ENCODE measurements at regions not wholly inside any gene's neighbourhood (a gene's known extent, or its start where the extent isn't known, plus 50 kb on each side); places are given as distances from the start of the nearest gene placed in this dataset.
A peak's percentile ranks its signal among the peaks of the same experiment; 100 is the strongest.

DNA sequence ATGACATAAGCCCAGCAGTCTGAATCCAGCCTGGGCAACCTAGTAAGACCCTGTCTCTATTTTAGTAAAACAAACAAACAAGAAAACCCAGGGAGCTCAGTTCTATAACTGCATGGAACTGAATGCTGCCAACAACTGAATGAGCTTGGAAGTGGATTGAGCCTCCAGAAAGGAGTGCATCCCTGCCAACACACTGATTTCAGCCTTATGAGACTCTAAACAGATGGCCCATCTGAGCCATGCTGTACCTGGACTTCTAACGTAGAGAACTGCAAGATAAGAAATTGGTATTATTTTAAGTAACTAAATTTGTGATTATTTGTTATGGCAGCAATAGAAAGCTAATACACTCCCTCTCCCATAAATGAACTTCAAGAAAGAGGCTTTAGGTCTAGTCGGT lies 150.4 kb upstream of the RAI14 start:
- DNase-seq (ENCODE audit: low spot score): no peak

DNA sequence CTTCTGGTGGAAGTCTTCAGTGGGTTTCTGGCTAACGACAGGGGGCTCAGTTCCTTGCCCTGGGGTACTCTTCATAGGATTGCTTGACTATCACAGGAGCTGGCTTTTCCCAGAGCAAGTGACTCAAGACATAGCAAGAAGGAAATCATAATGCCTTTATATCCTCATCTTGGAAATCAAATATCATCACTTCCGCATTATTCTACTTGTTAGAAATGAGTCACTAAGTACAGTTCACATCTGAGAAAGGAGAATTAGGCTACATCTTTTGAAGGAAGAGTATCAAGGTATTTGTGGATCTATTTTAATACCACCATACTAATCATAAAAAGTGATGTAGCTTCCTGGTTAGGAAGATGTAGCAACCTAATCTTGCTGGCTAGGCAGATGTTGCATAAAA lies 148.2 kb upstream of the RAI14 start:
- no peak for DNase-seq (ENCODE audit: low spot score)

DNA sequence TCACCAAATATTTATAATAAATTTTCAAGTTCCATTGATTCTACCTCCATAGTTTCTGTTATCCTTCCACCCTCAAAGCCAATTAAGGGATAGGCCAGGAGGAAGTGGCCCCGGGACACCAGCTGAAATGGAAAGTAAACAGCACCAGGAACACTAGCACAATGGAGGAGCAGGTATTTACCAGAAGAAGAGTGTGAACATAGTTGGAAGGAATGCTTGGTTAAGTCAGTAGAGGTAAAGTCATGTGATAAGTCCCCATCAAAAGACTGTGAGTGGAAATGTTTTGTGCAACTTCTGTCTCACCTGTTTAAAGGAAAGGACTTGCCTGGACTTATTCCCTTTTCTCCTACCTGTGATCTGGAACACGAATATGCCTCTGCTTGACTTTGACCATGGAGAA lies 146.7 kb upstream of the RAI14 start:
- no peak for DNase-seq (ENCODE audit: low spot score)

DNA sequence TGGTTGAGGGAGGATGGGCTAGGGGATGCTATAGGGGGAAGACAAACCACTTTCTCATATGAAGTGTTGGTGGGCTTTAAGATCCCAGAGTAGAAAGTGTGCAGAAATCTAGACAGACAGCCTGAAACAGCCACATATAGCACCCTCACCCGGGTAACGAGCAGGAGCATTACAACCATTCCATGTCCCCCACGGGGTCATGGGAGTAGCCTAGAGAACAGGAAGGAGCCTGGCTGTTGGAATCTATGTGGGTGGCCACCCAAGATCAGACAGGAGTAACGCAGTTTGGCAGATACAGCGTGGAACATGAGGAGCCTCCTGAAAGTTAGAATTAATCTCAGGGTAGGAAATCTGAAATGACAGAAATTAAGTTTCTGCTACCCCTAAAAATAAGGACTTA lies 146.1 kb upstream of the RAI14 start:
- DNase-seq (ENCODE audit: low spot score): no peak

DNA sequence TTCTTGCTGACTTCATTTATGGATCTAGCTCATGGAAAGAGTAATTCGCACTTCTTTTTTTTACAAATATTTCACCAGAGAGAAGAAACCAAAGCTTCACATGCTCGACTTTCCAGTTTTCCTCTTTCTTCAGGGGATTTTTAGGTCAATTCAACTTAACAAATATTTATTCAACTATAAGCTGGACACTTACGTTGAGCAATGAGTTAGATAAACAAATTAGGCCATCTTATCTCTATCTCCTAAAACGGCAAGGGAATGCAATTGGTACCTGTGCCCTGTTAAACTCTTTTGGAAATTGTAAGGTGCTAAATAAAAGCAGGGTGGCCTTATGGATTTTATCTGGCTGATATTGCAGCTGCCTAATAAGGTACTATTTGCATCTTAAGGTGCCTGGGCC lies 145.1 kb upstream of the RAI14 start:
- DNase-seq (ENCODE audit: low spot score): no peak

DNA sequence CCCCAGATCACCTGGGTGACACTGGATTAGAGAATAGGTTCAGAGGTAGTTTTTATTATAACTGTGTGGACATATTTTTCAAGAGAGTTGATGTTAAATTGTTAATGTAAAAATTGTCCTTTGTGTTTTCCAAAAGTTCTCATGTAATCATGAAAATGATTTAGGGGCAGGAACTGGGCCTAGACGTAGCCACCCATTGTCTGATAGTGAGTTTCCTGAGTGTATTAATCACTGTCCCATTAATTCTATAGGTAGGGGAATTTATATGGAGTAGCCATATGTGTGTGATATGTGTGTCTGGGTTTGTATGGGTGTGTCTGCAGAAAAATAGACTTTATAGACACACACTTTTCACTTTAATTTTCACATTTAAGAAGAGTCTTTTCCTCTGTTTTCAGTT lies 144.6 kb upstream of the RAI14 start:
- DNase-seq (ENCODE audit: low spot score): peak; percentile 43

DNA sequence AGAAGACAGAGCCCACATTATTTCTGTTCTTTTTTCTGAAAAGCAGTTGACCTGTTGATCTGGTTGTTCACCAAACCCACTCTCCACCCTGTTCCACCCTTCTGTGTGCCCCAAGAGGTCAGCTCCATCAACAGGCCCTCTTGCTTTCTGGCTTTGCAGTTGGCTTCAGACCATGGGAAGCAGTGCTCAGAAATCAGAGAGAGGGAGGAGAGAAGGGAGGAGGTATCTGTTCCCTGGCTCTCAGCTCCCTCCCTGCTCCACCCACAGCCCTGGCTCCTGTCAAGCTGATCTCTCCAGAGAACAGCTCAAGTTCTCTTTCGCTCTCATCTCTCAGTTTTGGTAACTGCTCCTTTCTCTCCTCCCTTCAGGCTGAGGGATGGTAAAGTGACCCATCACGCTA lies 144.2 kb upstream of the RAI14 start:
- DNase-seq (ENCODE audit: low spot score): no peak

DNA sequence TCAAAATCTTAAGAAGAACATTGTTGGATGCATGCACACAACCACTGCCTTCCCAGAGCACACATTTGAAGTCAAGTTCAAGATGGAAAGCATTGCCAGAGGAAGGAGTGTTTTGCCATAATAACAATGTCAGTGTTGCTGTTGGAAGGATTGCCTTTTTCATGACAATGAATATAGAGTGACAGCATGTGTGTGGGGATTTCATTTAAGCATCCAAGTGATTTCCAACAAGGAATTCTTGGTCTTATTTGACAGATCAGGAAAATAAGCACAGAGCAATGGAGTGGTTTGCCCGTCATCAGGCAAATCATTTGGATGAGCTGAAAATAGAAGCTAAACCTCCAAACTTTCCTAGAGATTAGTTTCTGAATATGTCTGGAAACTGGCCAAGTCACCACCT lies 140.0 kb upstream of the RAI14 start:
- DNase-seq (ENCODE audit: low spot score): no peak

DNA sequence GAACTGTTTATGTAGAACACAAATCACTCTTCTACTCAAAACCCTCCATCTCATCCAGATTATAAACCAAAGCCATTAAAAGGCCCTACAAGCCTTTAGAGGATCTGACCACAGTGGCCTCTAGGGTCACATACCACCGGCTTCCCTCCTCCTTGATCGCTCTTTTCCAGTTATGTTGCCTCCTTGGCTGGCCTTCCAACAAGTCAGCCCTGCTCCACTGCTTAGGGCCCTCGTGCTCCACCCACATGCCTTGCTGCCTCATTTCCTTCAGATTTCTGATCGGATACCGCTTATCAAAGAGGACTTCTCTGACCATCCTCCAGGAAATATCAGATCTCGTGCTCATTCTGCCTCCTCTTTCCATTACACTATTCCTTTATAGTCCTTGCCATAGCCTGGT lies 139.4 kb upstream of the RAI14 start:
- no peak for DNase-seq (ENCODE audit: low spot score)

DNA sequence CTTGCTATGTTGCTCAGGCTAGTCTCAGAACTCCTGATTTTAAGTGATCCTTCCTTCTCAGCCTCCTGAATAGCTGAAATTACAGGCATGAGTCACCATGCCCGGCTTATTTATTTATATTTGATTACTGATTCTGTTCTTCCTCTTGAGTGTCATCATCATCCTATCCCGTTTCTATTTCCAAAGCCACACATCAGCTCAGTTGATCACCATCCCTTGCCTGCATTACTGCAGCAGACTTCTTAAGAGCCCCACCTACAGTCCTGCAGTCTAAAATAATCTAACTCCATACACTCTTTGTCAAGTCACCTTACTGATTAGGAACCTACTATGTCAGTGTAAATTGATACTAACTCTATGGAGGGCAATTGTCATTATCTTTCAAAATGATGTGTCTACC lies 138.9 kb upstream of the RAI14 start:
- DNase-seq (ENCODE audit: low spot score): no peak

DNA sequence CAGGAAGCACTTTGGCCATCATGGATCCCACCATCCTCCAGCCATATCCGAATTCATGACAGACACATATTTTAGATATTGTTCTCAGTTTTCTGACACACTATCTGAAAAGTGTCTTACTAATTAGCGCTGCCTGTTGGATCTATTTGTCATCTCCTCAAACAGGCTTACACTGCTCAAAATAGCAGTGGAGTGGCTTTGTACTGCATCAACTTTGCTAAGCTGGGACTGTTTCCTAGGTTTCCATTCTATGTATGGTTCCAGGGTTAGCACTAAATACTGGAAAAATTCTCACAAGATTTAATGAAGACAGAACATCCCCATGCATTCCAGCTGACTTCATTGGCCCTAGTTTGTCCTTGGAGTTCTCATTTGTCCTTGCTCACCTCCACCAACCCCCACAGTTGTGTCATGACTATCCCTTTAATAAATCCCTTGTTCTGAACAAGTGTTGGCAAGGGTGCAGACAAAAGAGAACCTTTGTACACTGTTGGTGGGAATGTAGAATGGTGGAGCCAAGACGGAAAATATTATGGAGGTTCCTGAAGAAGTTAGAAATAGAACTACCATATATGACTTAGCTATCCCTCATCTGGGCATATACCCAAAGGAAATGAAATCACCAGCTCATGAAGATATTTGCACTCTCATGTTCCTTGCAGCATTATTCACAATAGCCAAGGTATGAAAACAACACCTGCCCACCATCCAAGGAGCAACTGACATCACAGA lies 136.5 kb upstream of the RAI14 start:
- no peak for DNase-seq (ENCODE audit: low spot score)

DNA sequence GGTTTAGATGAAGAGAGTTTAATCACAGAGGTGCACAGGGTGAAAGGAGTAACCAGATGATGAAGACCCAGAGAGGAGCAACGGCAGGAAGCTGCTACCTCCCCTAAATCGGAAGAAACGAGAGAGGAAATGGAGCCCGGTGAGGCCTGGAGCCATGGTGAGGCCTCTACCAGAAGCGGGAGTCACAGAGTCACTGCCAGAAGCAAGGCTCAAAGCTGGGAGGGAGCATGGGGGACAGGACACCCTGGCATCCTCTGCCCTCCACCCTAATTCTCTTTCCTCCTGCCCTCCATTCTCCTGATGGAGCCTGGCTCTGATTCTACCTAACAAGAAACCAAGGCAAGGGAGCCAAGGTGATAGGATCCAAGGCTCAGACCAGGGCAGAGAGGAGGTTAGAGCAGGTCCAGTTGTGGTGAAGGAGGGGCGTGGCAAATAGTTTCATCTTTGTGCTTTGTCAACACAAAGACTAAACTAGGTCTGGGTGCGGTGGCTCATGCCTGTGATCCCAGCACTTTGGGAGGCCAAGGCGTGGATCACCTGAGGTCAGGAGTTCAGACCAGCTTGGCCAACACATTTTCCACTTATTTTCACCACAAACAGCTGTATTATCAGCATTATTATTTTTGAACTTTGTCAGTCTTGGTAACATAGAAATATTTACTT lies 134.4 kb upstream of the RAI14 start:
- no peak for DNase-seq (ENCODE audit: low spot score)

DNA sequence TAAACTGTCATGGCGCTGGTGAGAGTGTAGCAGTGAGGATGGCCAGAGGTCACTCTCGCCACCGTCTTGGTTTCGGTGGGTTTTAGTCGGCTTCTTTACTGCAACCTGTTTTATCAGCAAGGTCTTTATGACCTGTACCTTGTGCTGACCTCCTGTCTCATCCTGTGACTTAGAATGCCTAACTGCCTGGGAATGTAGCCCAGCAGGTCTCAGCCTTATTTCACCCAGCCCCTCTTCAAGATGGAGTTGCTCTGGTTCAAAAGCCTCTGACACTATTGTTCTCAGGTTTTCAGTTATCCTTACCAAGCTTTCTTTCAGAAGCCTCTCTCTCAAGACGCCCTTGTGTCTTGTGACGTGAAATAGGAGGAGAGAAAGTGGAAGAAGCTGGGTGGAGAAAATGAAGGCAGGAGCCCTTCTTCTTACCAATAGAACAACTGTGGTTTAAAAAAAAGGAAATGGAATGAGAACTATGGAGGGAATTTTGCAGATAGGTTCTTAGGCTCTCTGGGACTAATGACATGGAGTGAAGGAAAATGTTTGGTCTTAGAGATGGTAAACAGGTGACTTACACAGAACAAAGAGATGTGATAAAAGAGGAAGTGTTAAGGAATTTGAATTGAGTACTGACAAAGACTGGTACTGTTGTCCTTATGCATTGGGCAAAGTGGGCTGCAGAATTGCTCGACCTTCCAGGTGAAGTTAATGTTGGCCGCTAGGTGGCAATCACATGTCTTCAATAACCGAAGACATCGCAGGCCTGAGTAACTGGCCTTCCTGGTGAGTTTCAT lies 133.3 kb upstream of the RAI14 start:
- DNase-seq (ENCODE audit: low spot score): peak; percentile 87

DNA sequence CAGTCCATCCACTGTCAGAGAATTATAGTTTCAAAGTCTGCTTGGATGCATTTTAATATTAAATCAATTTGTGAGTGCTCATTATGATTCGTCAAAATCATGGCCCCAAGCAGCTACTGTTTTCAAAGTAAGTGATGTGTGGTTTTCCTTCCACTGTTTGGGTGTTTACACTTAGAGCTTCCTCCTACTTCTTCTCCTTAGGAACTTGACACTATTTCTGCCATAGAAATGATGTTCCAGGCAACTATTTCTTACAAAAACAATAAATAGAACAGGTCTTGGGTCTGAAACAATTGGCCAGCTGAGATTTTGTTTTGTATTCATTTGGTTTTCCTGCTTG lies 132.8 kb upstream of the RAI14 start:
- no peak for DNase-seq (ENCODE audit: low spot score)

DNA sequence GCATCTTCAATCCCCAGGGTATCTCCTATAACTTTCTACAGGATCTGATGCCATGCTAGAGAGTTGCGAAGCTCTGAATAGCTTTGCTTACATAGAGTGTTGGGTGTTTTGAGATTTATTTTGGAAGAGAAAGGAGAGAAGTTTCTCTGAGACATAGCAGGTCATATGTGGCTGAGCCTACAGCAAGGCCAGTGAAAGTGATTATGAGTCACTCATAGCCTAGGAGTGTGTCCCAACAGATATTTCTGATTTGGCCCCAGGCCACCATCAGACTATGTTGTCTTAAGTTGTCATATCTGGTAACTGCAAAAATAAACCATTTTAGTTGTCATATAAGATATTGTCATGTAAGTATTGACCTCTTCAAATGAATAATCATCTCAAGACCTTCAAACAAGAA lies 132.0 kb upstream of the RAI14 start:
- peak; percentile 39 for DNase-seq (ENCODE audit: low spot score)

DNA sequence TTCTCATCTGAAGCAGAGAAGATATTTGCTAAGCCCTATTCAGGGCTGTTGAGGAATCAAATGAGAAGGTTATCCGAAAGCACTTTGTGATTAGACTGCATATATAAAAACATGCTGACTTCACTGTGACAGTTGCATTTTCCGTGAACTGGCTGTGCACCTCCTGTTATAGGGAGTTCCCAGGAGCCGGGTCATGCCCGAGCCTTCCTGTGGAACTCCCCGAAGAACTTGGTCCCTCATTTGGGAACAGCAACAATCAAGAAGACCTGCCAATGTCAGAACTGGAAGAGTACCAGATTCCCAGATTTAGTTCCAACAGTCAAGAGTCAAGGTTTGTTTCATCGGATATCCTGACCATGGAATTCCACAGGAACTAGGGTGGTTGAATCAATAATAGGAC lies 130.4 kb upstream of the RAI14 start:
- no peak for DNase-seq (ENCODE audit: low spot score)

DNA sequence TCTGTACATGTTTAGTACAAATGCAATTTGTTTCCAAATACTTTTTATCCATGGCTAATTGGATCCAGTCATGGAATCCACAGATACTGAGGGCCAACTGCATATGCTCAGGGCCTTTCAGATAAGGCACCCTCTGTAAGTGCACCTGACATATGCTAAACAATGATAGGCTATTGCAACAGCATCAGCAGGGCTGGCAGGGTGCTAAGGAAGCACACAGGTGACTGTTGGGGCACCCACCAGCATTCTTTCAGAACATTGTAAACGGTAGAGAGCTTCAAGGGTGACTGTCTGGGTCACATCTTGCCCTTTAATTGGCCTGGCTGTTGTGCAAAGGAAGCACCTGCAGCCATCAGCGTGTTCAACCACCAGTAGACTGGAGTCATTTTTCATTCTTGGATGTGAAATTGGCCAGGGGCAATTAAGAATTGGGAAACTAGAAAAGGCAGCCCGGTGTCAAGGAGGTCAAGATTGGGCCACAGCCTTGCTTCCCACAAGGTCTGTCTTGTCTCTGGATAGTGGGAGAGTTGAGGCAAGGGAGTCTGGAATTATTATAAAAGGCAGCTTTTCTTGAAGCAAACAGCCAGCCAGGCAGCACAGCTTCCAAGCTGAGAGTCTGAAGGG lies 129.3 kb upstream of the RAI14 start:
- no peak for DNase-seq (ENCODE audit: low spot score)

DNA sequence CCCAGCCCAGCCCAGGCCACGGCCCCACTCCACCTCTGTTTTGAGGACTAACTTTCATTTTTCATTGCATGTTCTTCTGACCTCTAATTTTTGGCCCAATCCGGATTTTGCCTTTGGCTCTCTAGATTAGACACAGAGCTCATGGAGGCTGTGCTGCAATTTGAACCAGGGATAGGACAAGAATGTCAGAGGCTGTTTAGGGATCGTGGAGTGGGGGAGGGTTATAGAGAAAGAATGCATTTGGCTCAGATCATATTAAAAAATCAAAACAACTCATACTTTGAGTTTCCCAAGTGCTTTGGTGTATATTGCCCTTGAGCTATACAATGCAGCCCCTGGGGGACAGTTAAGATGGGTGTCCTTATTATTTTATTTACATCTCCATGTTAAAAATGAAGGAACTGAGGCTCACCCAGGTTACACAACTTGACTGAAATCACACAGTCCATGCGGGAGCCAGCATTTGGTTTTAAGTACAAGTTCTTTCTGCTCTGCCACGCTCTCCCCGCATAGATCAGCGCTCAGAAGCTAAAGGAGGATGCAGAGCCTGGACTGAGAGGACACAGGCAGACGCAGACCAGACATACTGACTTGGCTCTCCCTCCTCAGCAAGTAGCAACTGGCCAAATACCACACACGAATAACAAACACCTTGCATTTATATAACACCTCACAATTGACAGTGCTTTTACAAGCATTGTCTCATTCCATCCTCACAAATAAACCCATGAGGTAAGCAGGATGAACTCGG lies 126.4 kb upstream of the RAI14 start:
- DNase-seq (ENCODE audit: low spot score): no peak

DNA sequence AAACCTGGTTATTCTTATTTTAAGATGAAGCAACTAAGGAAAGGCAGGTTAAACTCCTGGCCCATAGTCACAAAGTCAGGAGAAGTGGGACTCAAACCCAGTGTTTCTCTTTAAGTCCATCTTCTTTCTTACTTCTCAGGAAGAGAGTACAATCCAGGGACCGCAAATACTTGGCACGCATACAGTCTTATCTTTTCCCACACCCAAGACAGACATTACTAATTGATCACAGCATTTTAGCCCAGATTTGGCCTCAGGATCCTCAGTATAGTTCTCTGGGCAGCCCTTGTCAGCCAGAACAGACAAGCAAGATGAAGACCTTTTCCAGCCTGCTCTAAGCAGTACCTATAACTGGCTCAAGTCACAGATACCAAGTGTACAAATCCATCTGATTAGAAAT lies 125.5 kb upstream of the RAI14 start:
- DNase-seq (ENCODE audit: low spot score): no peak

DNA sequence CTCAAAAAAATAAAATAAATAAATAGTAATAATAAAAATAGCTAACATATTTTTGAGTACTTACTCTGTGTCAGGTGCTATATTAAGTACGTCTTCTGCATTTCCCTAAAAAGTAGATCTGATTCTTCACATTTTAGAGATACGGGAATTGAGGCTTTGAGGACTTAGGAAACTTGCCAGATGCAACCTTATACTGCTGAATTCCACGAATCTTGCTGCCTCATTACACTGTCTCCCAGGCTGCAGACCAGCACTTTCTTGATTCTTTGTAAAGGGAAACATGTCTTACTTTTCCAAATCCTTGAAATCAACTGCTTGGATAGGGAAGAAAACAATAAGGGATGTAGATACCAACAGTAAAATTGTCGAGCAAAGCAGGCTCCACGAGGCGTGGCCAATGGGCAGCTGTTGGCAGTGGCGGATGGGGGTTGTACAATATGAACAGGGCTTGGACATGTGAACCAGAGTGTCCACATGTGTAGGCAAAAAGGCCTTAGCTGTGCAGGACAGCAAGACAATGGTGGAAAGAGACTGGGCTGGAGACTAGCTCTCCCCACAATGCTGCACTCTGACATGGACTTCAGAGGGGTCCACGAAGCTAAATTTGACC lies 124.3 kb upstream of the RAI14 start:
- DNase-seq (ENCODE audit: low spot score): no peak

DNA sequence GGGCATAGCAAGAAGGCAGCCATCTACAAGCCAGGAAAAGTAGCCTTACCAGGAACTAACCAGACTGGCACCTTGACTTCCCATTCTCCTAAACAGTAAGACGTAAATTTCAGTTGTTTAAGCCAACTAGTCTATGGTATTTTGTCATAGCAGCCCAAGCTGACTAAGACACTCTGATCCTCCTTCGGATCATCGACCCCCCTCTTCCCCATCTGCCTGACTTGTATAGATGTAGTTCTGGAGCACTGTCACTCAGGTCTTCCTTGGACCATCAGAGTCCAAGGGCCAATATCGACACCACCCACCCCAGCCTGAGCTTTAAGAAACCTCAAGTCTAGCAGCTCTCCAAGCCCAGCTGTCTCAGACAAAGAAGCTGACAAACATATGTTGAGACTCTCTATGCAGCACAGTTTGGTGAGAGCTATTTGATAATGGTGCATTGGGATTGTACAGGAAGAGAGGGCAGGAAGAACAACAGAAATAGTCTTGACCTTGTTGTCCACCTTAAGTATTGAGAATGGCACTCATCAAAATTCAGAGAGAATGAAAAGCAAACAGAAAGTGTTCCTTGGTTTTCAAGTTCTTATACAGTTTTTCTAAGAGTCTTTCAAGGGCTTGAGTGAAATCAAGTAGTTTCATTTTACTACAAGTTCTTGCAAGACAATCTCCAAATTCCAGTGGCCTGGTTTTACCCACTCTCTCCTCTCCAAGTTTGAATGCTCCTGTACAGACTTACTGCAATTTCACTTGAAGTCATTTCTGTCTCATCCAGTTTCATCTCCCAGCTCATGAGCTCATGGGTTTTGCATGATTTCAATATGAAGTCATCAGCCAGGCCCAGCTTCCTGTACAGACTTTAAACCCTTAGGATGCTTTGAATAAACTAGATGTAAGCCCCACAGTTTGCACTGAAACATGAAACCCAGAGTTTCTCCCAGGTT lies 122.3 kb upstream of the RAI14 start:
- no peak for DNase-seq (ENCODE audit: low spot score)
